OCI-LY3 (cell line): ENCODE measurements at regions not wholly inside any gene's neighbourhood (a gene's known extent, or its start where the extent isn't known, plus 50 kb on each side); places are given as distances from the start of the nearest gene placed in this dataset.

Experiments used
- H2AFZ ChIP-seq: fragments of 200-600, 300-600 bp; shearing (Covaris generic); 2 replicates; pipeline ENCODE4 v1.6.0; 2014; ENCODE audit warnings: antibody characterized with exemption, low read depth, low read length
- H3K27ac ChIP-seq: fragments of 200-600, 300-600 bp; sonication (generic); 2 replicates; pipeline ENCODE4 v1.5.1; 2014; ENCODE audit warnings: mild to moderate bottlenecking, low read length, moderate library complexity, mixed read lengths
- H3K27me3 ChIP-seq: fragments of 200-600, 300-600 bp; sonication (generic); 2 replicates; pipeline ENCODE4 v1.6.1; 2014; ENCODE audit warnings: low read depth, low read length, mixed read lengths
- H3K36me3 ChIP-seq: fragments of 200-600, 300-600 bp; sonication (generic); replicated peaks from 2 replicates; pipeline ENCODE3; 2014; ENCODE audit warnings: low read depth, low read length, mixed read lengths
- H3K4me1 ChIP-seq: fragments of 300-600, 200-600 bp; sonication (generic); 2 replicates; pipeline ENCODE4 v1.6.1; 2014; ENCODE audit warnings: low read length, mixed read lengths
- H3K4me2 ChIP-seq: fragments of 200-600, 300-600 bp; sonication (generic); 2 replicates; pipeline ENCODE4 v1.6.1; 2014; ENCODE audit warnings: low read length, mixed read lengths
- H3K4me3 ChIP-seq: fragments of 300-600, 200-600 bp; sonication (generic); 2 replicates; pipeline ENCODE4 v1.5.1; 2014; ENCODE audit warnings: antibody characterized with exemption, mild to moderate bottlenecking, low read length, moderate library complexity
- H3K79me2 ChIP-seq: fragments of 300-600, 200-600 bp; shearing (Covaris generic); 2 replicates; pipeline ENCODE4 v1.6.1; 2014; ENCODE audit warnings: mild to moderate bottlenecking, low read length, mixed read lengths
- H3K9ac ChIP-seq: fragments of 300-600, 200-600 bp; shearing (Covaris generic); 2 replicates; pipeline ENCODE4 v1.6.0; 2014; ENCODE audit warnings: mild to moderate bottlenecking, low read length, moderate library complexity
- H3K9me3 ChIP-seq: fragments of 200-600, 300-600 bp; shearing (Covaris generic); 2 replicates; pipeline ENCODE4 v1.6.1; 2014; ENCODE audit warnings: low read length, mixed read lengths; ENCODE audit not compliant: insufficient read depth
- H4K20me1 ChIP-seq: fragments of 200-600, 300-600 bp; sonication (generic); 2 replicates; pipeline ENCODE4 v1.6.1; 2016; ENCODE audit warnings: low read length, mixed read lengths; ENCODE audit not compliant: insufficient read depth
- CTCF ChIP-seq: fragments of 200-600, 300-600 bp; sonication (generic); IDR thresholded peaks from 2 replicates; pipeline ENCODE4 v1.5.1; 2014; ENCODE audit warnings: antibody characterized with exemption, low read length, low read depth
- EZH2phosphoT487 ChIP-seq: fragments of 200-600 bp; shearing (Covaris generic); IDR thresholded peaks from 2 replicates; pipeline ENCODE4 v1.6.1; 2018; ENCODE audit warnings: antibody characterized with exemption, mixed run types, low read depth

GRCh38 chr4:63670735-63671134 lies 738.5 kb downstream of the TECRL start:
- Histone ChIP-seq H3K27me3 (no peaks in the 10 kb centered on the region), H2AFZ (no peak overlapping the region), H3K36me3 (no peaks in the 10 kb centered on the region), H3K4me1 (no peaks in the 10 kb centered on the region), H3K79me2 (no peaks in the 10 kb centered on the region), H3K9me3 (no peaks in the 10 kb centered on the region), H4K20me1 (no peaks in the 10 kb centered on the region), H3K9ac (no peak overlapping the region), H3K27ac (no peak overlapping the region), H3K4me2 (no peak overlapping the region), H3K4me3 (no peak overlapping the region)
- TF ChIP-seq CTCF = no peak
- no peak for TF ChIP-seq EZH2phosphoT487

- Histone ChIP-seq H3K27ac (peak overlapping the region; percentile 70), H2AFZ (peak overlapping the region; percentile 99), H3K9ac (peak overlapping the region; percentile 65), H4K20me1 (no peaks in the 10 kb centered on the region), H3K36me3 (no peaks in the 10 kb centered on the region), H3K4me1 (peaks cover 5% of the 10 kb centered on the region; the same call in 1 of the 2 replicates), H3K4me2 (peak overlapping the region; percentile 68), H3K27me3 (no peaks in the 10 kb centered on the region), H3K9me3 (no peaks in the 10 kb centered on the region), H3K79me2 (no peaks in the 10 kb centered on the region), H3K4me3 (peak overlapping the region; percentile 74)
- TF ChIP-seq EZH2phosphoT487 (no peak), CTCF (no peak)
Observed at GRCh38 chr4:63663870-63664269, 745.4 kb downstream of the TECRL start.

GRCh38 chr4:63644396-63644795 lies 764.9 kb downstream of the TECRL start:
- no peaks in the 10 kb centered on the region for H3K27me3 ChIP-seq
- H2AFZ ChIP-seq = no peak overlapping the region
- H3K9ac ChIP-seq = no peak overlapping the region
- no peaks in the 10 kb centered on the region for H3K79me2 ChIP-seq
- no peaks in the 10 kb centered on the region for H3K36me3 ChIP-seq
- H3K4me3 ChIP-seq = no peak overlapping the region
- H3K27ac ChIP-seq = no peak overlapping the region
- no peaks in the 10 kb centered on the region for H3K9me3 ChIP-seq
- no peak overlapping the region for H3K4me2 ChIP-seq
- H4K20me1 ChIP-seq = no peaks in the 10 kb centered on the region
- TF ChIP-seq CTCF (no peak), EZH2phosphoT487 (no peak)
- no peaks in the 10 kb centered on the region for H3K4me1 ChIP-seq

- Histone ChIP-seq H3K27ac (no peak overlapping the region), H3K9me3 (no peaks in the 10 kb centered on the region), H2AFZ (no peak overlapping the region), H3K79me2 (no peaks in the 10 kb centered on the region), H3K27me3 (no peaks in the 10 kb centered on the region), H3K9ac (no peak overlapping the region), H3K4me1 (no peaks in the 10 kb centered on the region), H3K36me3 (no peaks in the 10 kb centered on the region), H4K20me1 (no peaks in the 10 kb centered on the region), H3K4me2 (no peak overlapping the region), H3K4me3 (no peak overlapping the region)
- no peak for TF ChIP-seq CTCF
- no peak for TF ChIP-seq EZH2phosphoT487
Observed at GRCh38 chr4:63637270-63637669, 772.0 kb downstream of the TECRL start.
